A549 (cell line): ENCODE measurements at regions not wholly inside any gene's neighbourhood (a gene's known extent, or its start where the extent isn't known, plus 50 kb on each side); places are given as distances from the start of the nearest gene placed in this dataset.

Experiments
- TF ChIP-seq, protein P1 (sequence below): fragments of >200 bp; sonication (Bioruptor Twin); formaldehyde crosslinking; IDR thresholded peaks from 3 replicates; pipeline ENCODE4 v1.5.1; 2016
- TF ChIP-seq, protein P2 (sequence below): IDR thresholded peaks from 2 replicates; pipeline ENCODE4 v1.6.1; 2012; ENCODE audit warnings: low read depth, borderline replicate concordance

DNA sequence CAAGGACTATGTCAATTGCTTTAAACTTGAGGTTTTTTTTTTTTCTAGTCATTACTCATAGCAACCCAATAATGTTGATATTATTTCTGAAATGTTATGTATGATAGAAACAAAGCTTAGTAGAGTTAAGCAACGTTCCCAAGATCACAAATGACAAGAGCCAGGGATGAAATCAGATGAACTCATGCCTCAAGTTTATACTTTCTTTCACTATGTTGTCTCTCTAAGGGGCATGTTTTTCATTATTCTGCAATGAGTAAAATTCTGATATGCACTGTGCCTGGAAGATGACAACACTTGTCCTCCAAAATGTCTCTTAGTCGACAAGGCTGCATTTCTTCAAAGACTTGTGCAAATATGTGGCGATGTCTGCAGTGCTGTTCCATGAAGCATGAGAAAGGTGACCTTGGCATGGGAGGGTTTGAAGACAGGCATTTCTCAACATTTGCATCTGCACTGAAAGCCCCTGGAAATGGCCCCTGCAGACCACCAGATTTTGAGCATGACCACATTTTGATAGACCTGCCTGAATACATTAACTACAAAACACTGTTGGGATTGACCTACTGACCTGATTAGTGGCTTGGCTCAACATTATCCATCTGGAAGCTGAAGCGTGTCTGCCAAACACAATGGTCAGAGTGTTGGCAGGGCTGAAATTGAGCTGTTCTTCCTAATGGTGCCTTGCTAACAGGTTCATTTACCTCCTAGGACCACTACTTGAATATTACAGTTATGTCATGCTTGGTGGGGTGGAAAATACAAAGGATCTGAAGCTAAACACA is 1027.5 kb downstream of the CDH11 start:
- TF ChIP-seq, protein P1, sequence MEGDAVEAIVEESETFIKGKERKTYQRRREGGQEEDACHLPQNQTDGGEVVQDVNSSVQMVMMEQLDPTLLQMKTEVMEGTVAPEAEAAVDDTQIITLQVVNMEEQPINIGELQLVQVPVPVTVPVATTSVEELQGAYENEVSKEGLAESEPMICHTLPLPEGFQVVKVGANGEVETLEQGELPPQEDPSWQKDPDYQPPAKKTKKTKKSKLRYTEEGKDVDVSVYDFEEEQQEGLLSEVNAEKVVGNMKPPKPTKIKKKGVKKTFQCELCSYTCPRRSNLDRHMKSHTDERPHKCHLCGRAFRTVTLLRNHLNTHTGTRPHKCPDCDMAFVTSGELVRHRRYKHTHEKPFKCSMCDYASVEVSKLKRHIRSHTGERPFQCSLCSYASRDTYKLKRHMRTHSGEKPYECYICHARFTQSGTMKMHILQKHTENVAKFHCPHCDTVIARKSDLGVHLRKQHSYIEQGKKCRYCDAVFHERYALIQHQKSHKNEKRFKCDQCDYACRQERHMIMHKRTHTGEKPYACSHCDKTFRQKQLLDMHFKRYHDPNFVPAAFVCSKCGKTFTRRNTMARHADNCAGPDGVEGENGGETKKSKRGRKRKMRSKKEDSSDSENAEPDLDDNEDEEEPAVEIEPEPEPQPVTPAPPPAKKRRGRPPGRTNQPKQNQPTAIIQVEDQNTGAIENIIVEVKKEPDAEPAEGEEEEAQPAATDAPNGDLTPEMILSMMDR, result no peak
- TF ChIP-seq, protein P2, sequence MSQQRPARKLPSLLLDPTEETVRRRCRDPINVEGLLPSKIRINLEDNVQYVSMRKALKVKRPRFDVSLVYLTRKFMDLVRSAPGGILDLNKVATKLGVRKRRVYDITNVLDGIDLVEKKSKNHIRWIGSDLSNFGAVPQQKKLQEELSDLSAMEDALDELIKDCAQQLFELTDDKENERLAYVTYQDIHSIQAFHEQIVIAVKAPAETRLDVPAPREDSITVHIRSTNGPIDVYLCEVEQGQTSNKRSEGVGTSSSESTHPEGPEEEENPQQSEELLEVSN, result no peak
